Suprapubic skin (tissue), 4 donors: ENCODE measurements at regions not wholly inside any gene's neighbourhood (a gene's known extent, or its start where the extent isn't known, plus 50 kb on each side); places are given as distances from the start of the nearest gene placed in this dataset.

Experiments used
- DNase-seq, 2 donors: peaks; one replicate each; pipeline ENCODE4 v3.0.0-alpha.2; 2019; ENCODE audit warnings: low spot score in 2 of 2
- H3K27ac ChIP-seq: fragments of 200-600 bp; sonication (generic); one replicate; pipeline ENCODE4 v1.5.1; 2019
- H3K27me3 ChIP-seq: fragments of 200-600 bp; sonication (generic); one replicate; pipeline ENCODE4 v1.5.1; 2019
- H3K36me3 ChIP-seq: fragments of 200-600 bp; sonication (generic); one replicate; pipeline ENCODE4 v1.5.1; 2019
- H3K4me1 ChIP-seq: fragments of 200-600 bp; sonication (generic); one replicate; pipeline ENCODE4 v1.5.1; 2019
- H3K4me3 ChIP-seq: fragments of 200-600 bp; sonication (generic); one replicate; pipeline ENCODE4 v1.5.1; 2019; ENCODE audit warnings: mild to moderate bottlenecking
- H3K9me3 ChIP-seq: fragments of 200-600 bp; sonication (generic); one replicate; pipeline ENCODE4 v1.5.1; 2019
- CTCF ChIP-seq, 2 donors: fragments of 200-600 bp in 1 of 2; fragments of 450-650 bp in 1 of 2; sonication (generic) in 1 of 2; IDR thresholded peaks; one replicate each; pipeline ENCODE4 v1.5.1; 2016 to 2019; ENCODE audit warnings: antibody characterized with exemption in 2 of 2, mild to moderate bottlenecking in 1 of 2, moderate library complexity in 1 of 2
- EP300 ChIP-seq: sonication (generic); formaldehyde crosslinking; IDR thresholded peaks from one replicate; pipeline ENCODE4 v1.6.1; 2017; ENCODE audit warnings: antibody characterized with exemption
- POLR2A ChIP-seq, 2 donors: fragments of 450-650 bp; IDR thresholded peaks; one replicate each; pipeline ENCODE4 v1.6.1; 2017; ENCODE audit warnings: antibody characterized with exemption in 2 of 2, mild to moderate bottlenecking in 2 of 2, moderate library complexity in 2 of 2
- POLR2AphosphoS5 ChIP-seq, 3 donors: sonication (generic); formaldehyde crosslinking; IDR thresholded peaks; one replicate each; pipeline ENCODE4 v1.6.1; 2017; ENCODE audit warnings: antibody characterized with exemption in 3 of 3
- WGBS: methylation state at CpG from one replicate; pipeline ENCODE4 v1.1.5; 2018; 5-methylcytosine and 5-hydroxymethylcytosine counted together

GRCh38 chr16:35319536-35320192, 1860.3 kb downstream of the TP53TG3F start:
- no peak overlapping the region for H3K27ac ChIP-seq
- no peaks in the 10 kb centered on the region for H3K36me3 ChIP-seq
- DNase-seq = no peak
- WGBS = 26% methylated on average over 2 of the region's 2 CpGs
- no peaks in the 10 kb centered on the region for H3K9me3 ChIP-seq
- no peaks in the 10 kb centered on the region for H3K27me3 ChIP-seq
- TF ChIP-seq POLR2AphosphoS5 (IDR thresholded peaks at IDR 0.05) (no peak), CTCF (IDR thresholded peaks at IDR 0.05) (no peak), POLR2A (IDR thresholded peaks at IDR 0.05) (no peak), EP300 (no peak)
- H3K4me1 ChIP-seq = no peaks in the 10 kb centered on the region
- H3K4me3 ChIP-seq = no peak overlapping the region

GRCh38 chr16:35325936-35326335, 1866.5 kb downstream of the TP53TG3F start:
- Histone ChIP-seq H3K4me3 (no peak overlapping the region), H3K27ac (no peak overlapping the region), H3K27me3 (no peaks in the 10 kb centered on the region), H3K4me1 (no peaks in the 10 kb centered on the region), H3K9me3 (no peaks in the 10 kb centered on the region), H3K36me3 (no peaks in the 10 kb centered on the region)
- DNase-seq = no peak
- TF ChIP-seq POLR2AphosphoS5 (IDR thresholded peaks at IDR 0.05) = no peak
- TF ChIP-seq POLR2A (IDR thresholded peaks at IDR 0.05) = no peak
- TF ChIP-seq EP300 = no peak
- TF ChIP-seq CTCF (IDR thresholded peaks at IDR 0.05) = no peak
- WGBS = 86% methylated on average over 3 of the region's 3 CpGs

- no peak overlapping the region for H3K4me3 ChIP-seq
- H3K4me1 ChIP-seq = no peaks in the 10 kb centered on the region
- DNase-seq = no peak
- TF ChIP-seq EP300 = no peak
- no peak for TF ChIP-seq POLR2AphosphoS5 (IDR thresholded peaks at IDR 0.05)
- TF ChIP-seq CTCF (IDR thresholded peaks at IDR 0.05) = no peak
- no peak for TF ChIP-seq POLR2A (IDR thresholded peaks at IDR 0.05)
- no peaks in the 10 kb centered on the region for H3K27me3 ChIP-seq
- H3K36me3 ChIP-seq = no peaks in the 10 kb centered on the region
- H3K27ac ChIP-seq = no peak overlapping the region
- no peaks in the 10 kb centered on the region for H3K9me3 ChIP-seq
Measured at GRCh38 chr16:35339337-35339736, 1879.9 kb downstream of the TP53TG3F start.

GRCh38 chr16:35342012-35342411, 1882.6 kb downstream of the TP53TG3F start:
- TF ChIP-seq CTCF (IDR thresholded peaks at IDR 0.05) (no peak), POLR2AphosphoS5 (IDR thresholded peaks at IDR 0.05) (no peak), POLR2A (IDR thresholded peaks at IDR 0.05) (no peak)
- Histone ChIP-seq H3K4me1 (no peaks in the 10 kb centered on the region), H3K27me3 (no peaks in the 10 kb centered on the region), H3K36me3 (no peaks in the 10 kb centered on the region), H3K9me3 (no peaks in the 10 kb centered on the region), H3K4me3 (no peak overlapping the region), H3K27ac (no peak overlapping the region)
- DNase-seq = no peak
- 54% methylated on average over 4 of the region's 4 CpGs for WGBS

GRCh38 chr16:35344012-35344762, 1884.8 kb downstream of the TP53TG3F start:
- no peaks in the 10 kb centered on the region for H3K27me3 ChIP-seq
- WGBS = 76% methylated on average over 41 of the region's 41 CpGs

More at GRCh38 chr16:35344012-35344762, 1884.8 kb downstream of the TP53TG3F start:
- no peak for DNase-seq
- H3K4me1 ChIP-seq = no peaks in the 10 kb centered on the region
- TF ChIP-seq CTCF (IDR thresholded peaks at IDR 0.05) (no peak), POLR2AphosphoS5 (IDR thresholded peaks at IDR 0.05) (no peak), EP300 (no peak), POLR2A (IDR thresholded peaks at IDR 0.05) (no peak)
- no peaks in the 10 kb centered on the region for H3K36me3 ChIP-seq
- no peak overlapping the region for H3K4me3 ChIP-seq
- H3K27ac ChIP-seq = no peak overlapping the region
- no peaks in the 10 kb centered on the region for H3K9me3 ChIP-seq
